ENCODE measurements at regions not wholly inside any gene's neighbourhood (a gene's known extent, or its start where the extent isn't known, plus 50 kb on each side); places are given as distances from the start of the nearest gene placed in this dataset.

DNA sequence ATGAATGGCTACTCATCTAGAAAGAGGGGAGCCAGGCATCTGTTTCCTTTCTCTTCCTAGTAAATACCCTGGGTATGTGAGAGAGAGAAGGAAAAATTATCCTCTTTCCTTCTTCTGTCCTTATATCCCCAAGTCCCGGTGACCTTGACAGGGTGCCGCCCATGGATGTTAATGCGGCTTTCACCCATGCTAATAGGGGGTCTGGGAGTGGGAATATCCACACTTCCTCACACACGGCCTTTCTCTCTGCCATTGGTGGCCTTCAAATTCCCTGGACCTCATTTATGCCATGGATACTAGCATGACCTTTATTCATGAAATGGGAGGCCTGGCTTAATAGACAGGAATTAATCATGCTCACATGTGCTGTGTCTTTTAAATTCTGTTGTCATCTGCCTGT lies 159.0 kb upstream of the NOX3 start:
- Histone ChIP-seq H3K36me3 (replicated peaks; ENCODE audit: low read depth, low read length) (no peaks in the 10 kb centered on the region), H3K9me3 (ENCODE audit: insufficient read depth, low read length) (no peaks in the 10 kb centered on the region), H2AFZ (ENCODE audit: low read depth, low read length) (no peak overlapping the region), H3K9ac (ENCODE audit: low read length) (no peak overlapping the region), H3K4me2 (ENCODE audit: low read length) (no peak overlapping the region), H3K4me1 (ENCODE audit: low read length) (no peaks in the 10 kb centered on the region), H3K79me2 (ENCODE audit: low read length) (no peaks in the 10 kb centered on the region), H3K4me3 (ENCODE audit: low read length) (no peak overlapping the region), H3K27me3 (ENCODE audit: low read depth, low read length) (no peaks in the 10 kb centered on the region), H3K27ac (ENCODE audit: low read length) (no peak overlapping the region), H4K20me1 (ENCODE audit: insufficient read depth, low read length) (no peaks in the 10 kb centered on the region)
- TF ChIP-seq EZH2phosphoT487 (IDR thresholded peaks at IDR 0.05; ENCODE audit: low read depth) (no peak), CTCF (IDR thresholded peaks at IDR 0.05; ENCODE audit: low read depth, low read length) (no peak)

GRCh38 chr6:155611742-155612141 lies 156.1 kb upstream of the NOX3 start:
- H3K9ac ChIP-seq (ENCODE audit: low read length), result no peak overlapping the region
- no peaks in the 10 kb centered on the region for H4K20me1 ChIP-seq (ENCODE audit: insufficient read depth, low read length)
- no peaks in the 10 kb centered on the region for H3K36me3 ChIP-seq (replicated peaks; ENCODE audit: low read depth, low read length)
- H3K9me3 ChIP-seq (ENCODE audit: insufficient read depth, low read length), result no peaks in the 10 kb centered on the region
- H3K27ac ChIP-seq (ENCODE audit: low read length), result no peak overlapping the region
- H3K4me1 ChIP-seq (ENCODE audit: low read length), result no peaks in the 10 kb centered on the region
- H3K4me3 ChIP-seq (ENCODE audit: low read length), result no peak overlapping the region
- no peaks in the 10 kb centered on the region for H3K27me3 ChIP-seq (ENCODE audit: low read depth, low read length)
- H3K4me2 ChIP-seq (ENCODE audit: low read length), result no peak overlapping the region
- TF ChIP-seq CTCF (IDR thresholded peaks at IDR 0.05; ENCODE audit: low read depth, low read length) (no peak), EZH2phosphoT487 (IDR thresholded peaks at IDR 0.05; ENCODE audit: low read depth) (no peak)
- H2AFZ ChIP-seq (ENCODE audit: low read depth, low read length), result no peak overlapping the region
- H3K79me2 ChIP-seq (ENCODE audit: low read length), result no peaks in the 10 kb centered on the region

DNA sequence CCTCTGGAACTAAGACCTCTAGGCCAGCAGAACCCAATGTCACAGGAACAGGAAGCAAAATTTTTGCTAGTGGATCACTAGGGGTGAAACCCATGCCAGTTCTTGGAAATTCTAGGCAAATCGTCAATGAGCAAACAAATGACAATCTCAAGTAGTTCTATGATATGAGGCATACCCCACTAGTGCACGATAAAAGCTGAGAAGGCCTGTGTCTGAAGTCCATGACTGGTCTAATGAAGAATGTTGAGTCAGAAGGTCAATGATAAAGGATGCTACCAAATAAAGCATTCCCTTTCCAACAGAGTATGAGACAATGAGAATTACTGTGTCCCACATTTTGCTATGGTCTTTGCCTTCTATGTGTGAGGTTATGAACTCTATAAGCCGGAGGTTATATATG lies 149.4 kb upstream of the NOX3 start:
- Histone ChIP-seq H3K4me1 (ENCODE audit: low read length) (no peaks in the 10 kb centered on the region), H4K20me1 (ENCODE audit: insufficient read depth, low read length) (no peaks in the 10 kb centered on the region), H3K4me3 (ENCODE audit: low read length) (no peak overlapping the region), H3K36me3 (replicated peaks; ENCODE audit: low read depth, low read length) (no peaks in the 10 kb centered on the region), H3K9ac (ENCODE audit: low read length) (no peak overlapping the region), H3K79me2 (ENCODE audit: low read length) (no peaks in the 10 kb centered on the region), H3K9me3 (ENCODE audit: insufficient read depth, low read length) (no peaks in the 10 kb centered on the region), H3K27me3 (ENCODE audit: low read depth, low read length) (no peaks in the 10 kb centered on the region), H3K27ac (ENCODE audit: low read length) (no peak overlapping the region), H3K4me2 (ENCODE audit: low read length) (no peak overlapping the region), H2AFZ (ENCODE audit: low read depth, low read length) (no peak overlapping the region)
- TF ChIP-seq CTCF (IDR thresholded peaks at IDR 0.05; ENCODE audit: low read depth, low read length) (no peak), EZH2phosphoT487 (IDR thresholded peaks at IDR 0.05; ENCODE audit: low read depth) (no peak)

DNA sequence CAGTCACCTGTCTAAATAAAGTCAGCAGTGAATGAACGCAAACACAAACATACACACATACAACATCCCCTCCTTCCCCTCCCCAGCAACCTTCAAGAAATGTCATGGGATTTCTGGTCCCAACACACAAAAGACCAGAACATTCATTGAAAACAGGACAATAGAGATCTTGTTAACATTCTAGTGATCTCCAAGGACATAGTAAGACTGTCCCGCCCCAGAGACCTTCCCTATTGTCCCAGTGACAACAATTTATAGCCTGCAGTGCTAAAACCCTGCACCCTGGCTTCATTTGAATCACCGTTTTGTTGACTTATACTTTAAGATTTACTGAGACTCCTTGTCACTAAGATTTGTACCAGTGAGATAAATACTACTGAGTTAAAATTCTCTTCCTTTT lies 143.9 kb upstream of the NOX3 start:
- no peak overlapping the region for H3K4me3 ChIP-seq (ENCODE audit: low read length)
- TF ChIP-seq CTCF (IDR thresholded peaks at IDR 0.05; ENCODE audit: low read depth, low read length) (no peak), EZH2phosphoT487 (IDR thresholded peaks at IDR 0.05; ENCODE audit: low read depth) (no peak)
- no peak overlapping the region for H2AFZ ChIP-seq (ENCODE audit: low read depth, low read length)
- H3K36me3 ChIP-seq (replicated peaks; ENCODE audit: low read depth, low read length), result no peaks in the 10 kb centered on the region
- H3K9me3 ChIP-seq (ENCODE audit: insufficient read depth, low read length), result no peaks in the 10 kb centered on the region
- H3K79me2 ChIP-seq (ENCODE audit: low read length), result no peaks in the 10 kb centered on the region
- no peak overlapping the region for H3K27ac ChIP-seq (ENCODE audit: low read length)
- no peak overlapping the region for H3K9ac ChIP-seq (ENCODE audit: low read length)
- H3K4me1 ChIP-seq (ENCODE audit: low read length), result no peaks in the 10 kb centered on the region
- H3K27me3 ChIP-seq (ENCODE audit: low read depth, low read length), result no peaks in the 10 kb centered on the region
- H4K20me1 ChIP-seq (ENCODE audit: insufficient read depth, low read length), result no peaks in the 10 kb centered on the region
- no peak overlapping the region for H3K4me2 ChIP-seq (ENCODE audit: low read length)
